HG03571 (cell line): ENCODE measurements at regions not wholly inside any gene's neighbourhood (a gene's known extent, or its start where the extent isn't known, plus 50 kb on each side); places are given as distances from the start of the nearest gene placed in this dataset.
A peak's percentile ranks its signal among the peaks of the same experiment; 100 is the strongest.
"Not testable (repeated sequence)": the region's sequence is repeated elsewhere in the genome, so short reads cannot be mapped to it uniquely, and the experiment has no call there.

ENCODE experiments used
- ATAC-seq: cut with Tn5 transposase; IDR thresholded peaks from one replicate; pipeline ENCODE4 v1.9.1; 2021; ENCODE audit not compliant: unreplicated experiment

DNA sequence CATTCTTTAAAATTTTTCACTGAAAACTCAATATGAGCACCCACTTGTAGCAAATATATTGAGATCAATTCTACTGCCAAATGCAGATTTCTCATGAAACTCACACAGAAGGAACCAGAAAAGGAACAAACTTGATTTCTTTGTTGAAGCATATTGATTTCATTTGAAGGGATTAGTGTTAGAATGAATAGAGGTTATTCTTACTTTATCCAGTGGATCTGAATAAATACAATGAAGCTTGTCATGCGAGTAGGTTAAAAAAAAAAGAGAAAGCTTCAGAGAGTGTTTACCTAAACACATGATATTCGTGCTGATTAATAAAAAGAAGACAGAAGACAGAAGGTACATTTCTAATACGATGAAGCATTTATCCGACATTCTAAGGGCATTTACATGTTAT lies 226.7 kb upstream of the ZSWIM2 start:
- no peak for ATAC-seq

DNA sequence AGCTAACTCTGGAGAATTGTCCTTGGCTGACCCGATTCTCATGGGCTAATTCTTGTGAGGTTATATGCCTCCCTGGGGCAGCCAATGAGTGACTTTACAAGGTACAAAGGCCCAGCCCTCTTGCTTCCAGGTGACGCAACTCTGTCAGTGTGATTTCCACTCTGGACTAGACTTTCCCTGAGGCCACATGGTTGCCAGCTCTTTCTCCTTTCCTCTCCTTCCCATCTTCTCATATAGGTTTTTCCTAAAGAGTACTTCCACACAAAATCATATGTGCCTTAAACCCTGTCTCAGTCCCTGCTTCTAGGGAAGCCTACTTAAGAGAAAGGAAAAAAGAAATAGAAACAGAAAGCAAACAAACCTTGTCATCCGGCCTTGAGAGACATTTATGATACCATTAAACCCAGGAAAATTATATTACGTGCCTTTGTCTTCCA lies 226.2 kb upstream of the ZSWIM2 start:
- no peak for ATAC-seq

DNA sequence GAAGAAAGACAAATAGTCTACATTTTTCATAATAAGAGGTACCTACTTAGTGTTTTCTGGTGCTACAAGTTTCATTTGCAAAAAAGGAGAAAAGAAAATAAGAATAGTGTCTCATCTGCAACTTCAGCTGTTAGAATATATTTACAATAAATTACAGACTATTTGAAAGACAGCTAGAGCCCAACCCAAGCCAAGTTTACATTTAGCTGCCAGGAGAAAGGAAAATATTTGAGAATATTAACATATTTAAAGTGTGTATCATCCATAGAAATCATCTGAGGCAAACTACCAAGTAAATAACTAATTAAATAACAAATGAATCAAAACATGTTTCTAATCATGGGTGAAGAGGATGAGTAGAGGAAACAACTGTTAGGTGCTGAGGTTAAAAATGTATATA lies 209.2 kb upstream of the ZSWIM2 start:
- no peak for ATAC-seq

DNA sequence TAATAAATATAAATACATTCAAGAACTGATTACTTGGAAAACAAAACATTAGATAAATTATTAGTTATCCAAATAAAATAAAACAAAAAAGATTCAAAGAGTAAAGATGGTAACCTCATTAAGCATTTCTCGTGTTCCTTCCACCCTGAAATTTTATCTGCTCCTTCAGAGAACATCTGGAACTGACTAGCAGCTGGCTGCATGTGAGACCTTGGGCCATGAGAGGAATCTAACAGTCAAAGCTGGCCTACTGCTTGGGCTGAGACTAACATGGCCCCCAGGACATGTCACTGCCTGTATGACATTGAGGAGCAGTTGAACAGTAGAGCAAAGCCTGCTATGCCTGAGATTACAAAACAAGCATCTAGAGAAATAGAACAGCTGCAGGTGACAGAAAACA lies 208.5 kb upstream of the ZSWIM2 start:
- ATAC-seq, result no peak

DNA sequence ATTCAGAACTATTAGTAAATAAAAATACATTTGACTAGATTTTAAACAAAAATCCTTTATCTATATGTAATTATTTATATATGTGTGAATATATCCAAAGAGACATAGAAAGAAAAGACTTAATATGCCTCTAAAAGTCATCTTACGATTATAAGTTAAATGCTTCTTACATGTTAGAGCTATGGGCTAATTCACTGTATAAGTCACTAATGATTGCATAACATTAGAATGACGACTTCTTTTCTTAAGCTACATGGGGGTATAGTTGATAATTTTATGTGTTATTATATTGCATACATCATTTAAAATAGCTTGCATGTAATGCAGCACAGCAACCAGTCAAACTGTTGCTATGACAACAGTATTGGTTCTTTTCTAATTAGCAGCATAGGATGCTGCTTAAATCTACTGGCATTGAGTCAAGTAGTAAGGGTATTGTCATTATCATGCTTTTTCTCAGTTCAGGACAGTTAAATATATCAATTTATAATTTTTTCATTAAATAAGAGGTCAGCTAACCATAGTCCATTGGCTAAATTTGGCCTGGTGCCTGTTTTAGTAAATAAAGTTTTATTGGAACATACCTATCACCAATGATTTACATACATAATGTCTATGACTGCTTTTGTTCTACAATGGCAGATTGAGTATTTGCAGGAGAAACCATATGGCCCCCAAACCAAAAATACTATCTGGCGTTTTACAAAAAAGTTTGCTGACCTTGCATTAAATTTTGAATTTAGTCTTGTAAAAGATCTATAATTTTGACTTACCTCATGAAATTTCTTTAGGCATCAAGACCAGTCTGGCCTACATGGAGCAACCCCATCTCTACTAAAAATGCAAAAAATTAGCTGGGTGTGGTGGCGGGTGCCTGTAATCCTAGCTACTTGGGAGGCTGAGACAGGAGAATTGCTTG lies 207.7 kb upstream of the ZSWIM2 start:
- no peak for ATAC-seq

DNA sequence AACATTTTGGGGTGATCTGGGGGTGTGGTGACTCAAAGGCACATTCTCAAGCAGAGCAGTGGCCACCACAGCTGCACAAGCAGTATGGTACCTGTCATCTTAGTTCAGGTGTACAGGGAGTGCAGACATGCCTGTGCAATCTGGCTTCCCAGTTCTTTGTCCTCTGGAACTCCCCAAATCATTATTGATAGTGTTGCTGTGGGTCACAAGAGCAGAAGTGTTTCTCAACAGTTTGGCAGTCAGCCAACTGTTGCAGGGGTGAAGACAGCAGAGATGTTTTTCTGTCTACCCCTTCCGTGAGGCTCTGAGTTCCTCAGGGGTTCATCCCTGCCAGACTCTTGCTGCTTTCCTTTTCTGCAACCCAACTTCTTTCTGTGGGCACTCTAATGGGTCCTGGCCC lies 206.5 kb upstream of the ZSWIM2 start:
- no peak for ATAC-seq

DNA sequence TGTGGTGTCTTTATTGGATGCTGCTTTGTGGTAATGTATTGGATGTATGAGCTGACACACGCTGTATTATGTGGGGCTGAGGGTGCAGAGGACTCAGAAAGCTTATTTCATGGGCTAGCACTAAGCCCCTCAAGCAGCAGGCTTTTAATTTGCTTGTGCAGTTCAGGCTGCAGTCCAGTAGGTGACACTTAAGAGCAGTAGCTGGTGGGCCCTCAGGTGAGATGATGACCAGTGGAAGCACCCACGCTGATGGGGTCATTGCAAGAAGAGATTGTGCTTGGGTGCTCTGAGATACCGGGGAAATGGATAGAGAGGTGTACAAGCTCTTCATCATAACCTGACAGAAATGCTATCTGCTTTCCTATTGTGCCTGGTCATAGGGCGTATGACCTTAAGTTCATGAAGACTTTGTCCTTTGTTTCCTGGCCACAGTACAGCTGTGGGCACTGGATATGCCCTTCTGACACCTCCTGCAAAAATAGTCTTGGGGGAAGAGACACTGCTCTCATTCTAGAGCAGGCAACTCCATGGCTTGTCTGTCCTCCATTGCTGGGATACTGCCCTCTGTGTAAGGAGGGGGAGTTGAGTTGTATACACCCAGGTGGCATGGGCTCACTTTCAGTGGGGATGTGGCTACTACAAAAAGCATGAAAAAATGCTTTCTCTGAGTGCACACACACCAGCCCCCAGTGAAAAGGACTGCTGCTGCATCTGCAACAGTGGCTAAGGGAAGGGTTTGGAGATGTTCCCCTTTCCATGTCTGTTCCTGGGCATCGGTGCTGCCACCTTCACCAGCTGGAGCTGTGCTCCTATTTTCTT lies 205.7 kb upstream of the ZSWIM2 start:
- no peak for ATAC-seq

DNA sequence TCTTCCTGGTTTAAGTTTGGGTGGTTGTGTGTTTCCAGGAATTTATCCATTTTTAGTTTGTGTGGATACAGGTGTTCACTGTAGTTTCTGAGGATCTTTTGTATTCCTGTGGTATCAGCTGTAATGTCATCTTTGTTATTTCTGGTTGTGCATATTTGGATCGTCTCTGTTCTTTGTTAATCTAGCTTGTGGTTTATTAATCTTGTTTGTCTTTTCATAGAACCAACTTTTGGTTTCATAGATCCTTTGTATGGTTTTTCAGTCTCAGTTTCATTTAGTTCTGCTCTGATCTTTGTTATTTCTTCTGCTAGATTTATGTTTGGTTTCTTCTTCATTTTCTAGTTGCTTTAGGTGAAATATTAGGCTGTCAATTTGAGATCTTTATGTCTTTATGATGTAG lies 202.4 kb upstream of the ZSWIM2 start:
- peak; percentile 78 for ATAC-seq

DNA sequence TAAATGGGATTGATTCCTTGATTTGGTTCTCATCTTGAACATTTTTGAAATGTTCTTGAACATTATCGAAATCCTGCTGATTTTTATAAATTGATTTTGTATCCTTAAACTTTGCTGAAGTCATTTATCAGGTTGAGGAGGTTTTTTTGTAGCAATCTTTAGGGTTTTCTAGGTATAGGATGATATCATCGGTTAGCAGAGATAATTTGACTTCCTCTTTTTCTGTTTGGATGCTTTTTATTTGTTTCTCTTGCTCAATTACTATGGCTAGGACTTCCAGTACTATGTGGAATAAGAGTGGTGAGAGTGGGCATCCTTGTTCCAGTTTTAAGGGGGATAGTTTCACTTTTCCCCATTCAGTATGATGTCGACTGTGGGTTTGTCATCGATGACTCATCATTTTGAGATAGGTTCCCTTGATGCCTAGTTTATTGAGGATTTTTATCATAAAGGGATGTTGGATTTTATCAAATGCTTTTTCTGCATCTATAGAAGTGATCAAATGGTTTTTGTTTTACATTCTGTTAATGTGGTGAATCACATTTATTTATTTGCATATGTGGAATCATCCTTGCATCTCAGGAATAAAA lies 201.5 kb upstream of the ZSWIM2 start:
- no peak for ATAC-seq

DNA sequence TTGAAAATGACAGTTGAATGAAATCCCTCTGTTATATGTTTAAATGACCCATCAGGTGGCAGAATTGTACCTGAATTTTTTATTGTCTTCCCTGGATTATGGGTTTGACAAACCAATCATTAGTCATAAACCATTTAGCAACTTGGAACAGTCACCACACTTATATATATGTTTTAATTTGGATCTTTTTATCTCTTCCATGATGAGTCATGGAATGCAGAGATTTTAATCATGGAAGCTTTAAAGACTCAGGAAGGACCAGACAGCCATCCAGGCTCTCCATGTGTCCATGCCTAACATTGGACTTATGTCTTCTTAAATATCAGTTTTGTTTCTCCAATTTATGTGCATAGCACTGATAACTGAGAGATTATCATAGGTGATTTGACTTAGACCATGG lies 188.3 kb upstream of the ZSWIM2 start:
- no peak for ATAC-seq

DNA sequence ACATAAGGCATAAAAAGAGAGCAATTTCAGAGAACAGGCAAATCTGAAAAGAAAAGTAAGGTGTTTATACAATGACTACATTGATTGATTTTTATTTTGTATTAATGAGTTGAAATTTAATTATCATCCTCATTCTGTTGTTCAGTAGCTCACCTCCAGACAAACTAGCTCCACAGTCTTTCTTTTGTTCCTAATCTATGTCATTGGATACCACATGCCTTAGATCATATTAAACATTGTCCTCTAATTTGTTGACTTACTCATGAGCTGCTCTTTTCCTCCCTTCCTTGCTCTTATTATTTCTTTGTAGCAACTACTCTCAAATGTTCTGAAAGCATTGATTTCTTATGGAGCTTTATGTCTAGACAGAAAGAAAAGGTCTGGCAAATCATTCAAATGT lies 185.5 kb upstream of the ZSWIM2 start:
- no peak for ATAC-seq

DNA sequence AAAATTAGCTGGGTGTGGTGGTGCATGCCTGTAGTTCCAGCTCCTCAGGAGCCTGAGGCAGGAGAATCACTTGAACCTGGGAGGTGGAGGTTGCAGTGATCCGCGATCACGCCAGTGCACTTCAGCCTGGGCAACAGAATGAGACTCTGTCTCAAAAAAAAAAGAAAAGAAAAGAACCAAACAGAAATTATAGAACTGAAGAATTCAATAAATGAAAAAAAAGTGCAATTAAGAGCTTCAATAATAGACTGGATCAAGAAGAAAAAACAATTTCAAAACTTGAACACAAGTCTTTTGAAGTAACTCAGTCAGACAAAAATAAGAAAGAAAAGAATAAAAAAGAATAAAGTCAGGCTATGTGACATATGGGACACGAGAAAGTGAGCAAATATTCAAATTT lies 175.8 kb upstream of the ZSWIM2 start:
- no peak for ATAC-seq

DNA sequence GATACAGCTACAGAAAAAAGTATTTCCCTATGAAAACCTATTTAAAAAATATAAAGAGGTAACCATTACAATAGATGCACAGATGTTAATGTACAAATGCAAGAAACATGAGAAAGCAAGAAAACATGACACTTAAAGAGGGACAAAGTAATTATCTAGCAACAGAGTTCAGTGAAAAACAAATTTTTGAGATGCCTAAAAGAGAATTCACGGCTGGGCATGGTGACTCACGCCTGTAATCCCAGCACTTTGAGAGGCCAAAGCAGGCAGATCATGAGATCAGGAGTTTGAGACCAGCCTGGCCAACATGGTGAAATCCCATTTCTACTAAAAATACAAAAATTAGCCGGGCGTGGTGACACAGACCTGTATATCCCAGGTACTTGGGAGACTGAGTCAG lies 175.0 kb upstream of the ZSWIM2 start:
- not testable (repeated sequence) for ATAC-seq

DNA sequence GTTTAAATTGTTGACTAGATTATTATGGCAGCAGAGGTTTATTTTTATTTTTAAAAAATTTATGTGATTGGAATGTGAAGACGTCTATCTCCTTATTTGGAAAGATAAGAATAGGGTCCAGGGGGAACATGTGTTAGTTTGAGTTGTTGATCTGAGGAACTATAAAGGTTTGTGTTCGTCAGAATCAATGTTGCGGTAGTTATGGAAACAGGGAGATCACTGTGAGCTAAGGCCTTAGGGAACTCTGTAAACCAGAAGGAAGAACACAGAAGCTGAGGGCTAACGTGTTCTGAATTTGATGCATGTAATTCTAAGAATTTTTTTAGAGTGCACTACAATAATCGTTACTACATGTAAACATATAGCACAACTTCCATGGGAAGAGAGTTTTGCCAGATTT lies 168.5 kb upstream of the ZSWIM2 start:
- no peak for ATAC-seq

DNA sequence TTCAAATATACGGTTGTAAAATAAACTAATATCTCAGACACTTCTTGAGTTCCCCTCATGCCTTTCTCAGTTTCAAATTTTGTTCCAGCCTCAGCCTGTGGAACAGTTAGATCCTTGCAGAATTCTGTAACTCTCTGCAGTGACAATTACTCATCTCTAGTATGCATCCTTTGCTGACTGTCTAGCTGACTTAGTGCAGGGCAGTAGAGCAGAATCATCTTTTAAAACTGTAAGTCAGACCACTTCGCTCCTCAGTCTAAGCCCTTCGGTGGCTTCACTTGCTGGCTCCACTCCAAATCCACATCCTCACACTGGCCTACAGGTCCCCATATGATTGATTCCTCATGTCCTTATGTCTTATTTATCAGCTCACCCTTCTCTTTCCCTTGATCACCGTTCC lies 164.1 kb upstream of the ZSWIM2 start:
- ATAC-seq, result no peak

DNA sequence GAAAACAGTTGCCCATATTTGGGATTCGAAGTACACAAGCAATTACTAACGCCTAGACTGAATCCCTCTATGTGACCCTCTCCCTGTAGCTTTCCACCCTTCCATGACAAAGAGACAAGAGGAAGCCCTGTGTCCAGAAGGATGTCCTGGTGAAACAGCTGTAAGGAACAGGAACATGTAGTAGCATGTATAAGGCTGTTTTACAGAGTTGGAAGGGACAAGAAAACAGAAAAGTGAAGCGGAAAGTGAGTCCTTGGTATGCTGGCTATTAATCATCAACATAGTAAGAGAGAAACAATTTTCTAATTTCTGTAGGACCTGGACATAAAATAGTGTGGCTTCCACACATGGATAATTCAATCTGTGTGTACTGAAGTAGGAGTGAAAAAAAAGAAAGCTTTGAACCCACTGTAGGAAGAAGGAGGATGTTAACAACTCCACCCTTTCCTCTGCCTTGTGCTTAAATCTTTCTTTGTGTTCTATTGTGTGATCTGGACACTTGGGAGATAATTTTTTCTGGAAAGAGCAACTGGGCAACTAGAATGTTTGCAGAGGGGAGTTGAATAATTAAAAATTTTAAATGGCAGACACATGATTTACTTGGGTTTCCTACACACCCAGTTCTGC lies 162.3 kb upstream of the ZSWIM2 start:
- ATAC-seq, result no peak

DNA sequence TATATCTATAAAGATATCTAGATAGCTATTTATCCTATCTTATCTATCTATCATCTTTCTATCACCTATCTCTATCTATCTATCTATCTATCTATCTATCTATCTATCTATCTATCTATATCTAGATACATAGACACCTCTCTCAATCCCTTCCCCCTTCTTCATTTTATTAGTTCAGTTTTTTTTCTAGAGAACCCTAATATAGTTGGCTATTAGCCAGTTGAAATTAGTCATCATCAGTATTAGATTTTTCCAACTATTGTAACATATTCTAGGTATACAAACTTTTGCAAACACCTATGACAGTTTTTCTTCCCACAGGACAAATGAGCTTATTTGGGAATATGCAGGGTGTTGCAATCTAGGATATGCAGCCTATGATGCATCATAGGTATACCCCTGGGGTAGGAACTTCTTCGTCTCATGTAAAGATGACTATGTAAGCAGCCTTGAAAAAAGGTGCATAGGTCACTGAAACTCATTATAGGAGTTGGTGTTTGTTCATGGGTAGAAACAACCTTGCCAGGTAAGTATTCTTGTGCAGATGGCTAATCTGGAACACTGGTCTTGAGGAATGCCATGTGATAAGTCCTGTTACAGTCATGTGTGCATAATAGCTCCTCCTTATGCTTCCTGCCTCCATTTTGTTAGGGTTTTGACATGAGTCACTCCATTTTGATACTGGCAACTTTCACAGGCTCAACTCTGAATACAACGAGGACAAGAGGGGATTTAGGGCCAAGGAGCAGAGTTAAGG lies 160.7 kb upstream of the ZSWIM2 start:
- no peak for ATAC-seq

DNA sequence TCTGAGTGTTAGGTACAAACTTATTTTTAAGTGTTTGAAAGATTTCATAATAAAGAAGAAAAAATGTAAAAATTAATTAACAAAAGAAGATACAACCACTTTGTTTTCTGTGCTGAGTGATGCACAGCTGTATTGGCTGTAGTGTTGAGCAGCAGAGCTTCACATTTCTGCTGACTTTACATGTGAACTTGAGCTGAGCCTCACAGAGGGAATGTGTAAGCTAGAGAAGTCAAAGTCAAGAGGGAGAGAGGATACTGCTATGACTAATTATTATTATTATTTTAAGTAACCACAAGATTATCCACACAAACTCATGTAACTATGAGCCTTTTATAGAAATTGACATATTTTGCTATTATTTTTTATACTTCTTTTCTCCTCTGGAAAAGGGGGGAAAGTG lies 159.1 kb upstream of the ZSWIM2 start:
- no peak for ATAC-seq

DNA sequence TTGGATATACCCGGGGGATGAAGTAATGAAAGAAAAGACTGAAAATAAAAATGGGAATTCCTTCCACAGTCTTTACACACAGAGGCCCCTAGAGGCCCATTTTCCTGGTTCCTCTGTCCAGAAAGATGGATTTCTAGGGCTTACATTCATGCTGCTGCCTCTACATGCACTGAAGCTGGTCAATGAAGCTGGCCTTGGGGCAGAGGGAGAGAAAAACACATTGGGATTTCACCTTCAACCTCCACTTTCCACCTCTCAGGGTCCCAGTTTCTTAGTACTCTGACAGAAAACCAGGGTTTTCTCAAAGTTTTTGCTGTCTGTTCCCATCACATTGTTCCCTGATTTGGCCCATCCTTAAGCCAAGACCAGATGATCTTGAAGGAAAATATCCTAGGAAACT lies 154.6 kb upstream of the ZSWIM2 start:
- no peak for ATAC-seq

DNA sequence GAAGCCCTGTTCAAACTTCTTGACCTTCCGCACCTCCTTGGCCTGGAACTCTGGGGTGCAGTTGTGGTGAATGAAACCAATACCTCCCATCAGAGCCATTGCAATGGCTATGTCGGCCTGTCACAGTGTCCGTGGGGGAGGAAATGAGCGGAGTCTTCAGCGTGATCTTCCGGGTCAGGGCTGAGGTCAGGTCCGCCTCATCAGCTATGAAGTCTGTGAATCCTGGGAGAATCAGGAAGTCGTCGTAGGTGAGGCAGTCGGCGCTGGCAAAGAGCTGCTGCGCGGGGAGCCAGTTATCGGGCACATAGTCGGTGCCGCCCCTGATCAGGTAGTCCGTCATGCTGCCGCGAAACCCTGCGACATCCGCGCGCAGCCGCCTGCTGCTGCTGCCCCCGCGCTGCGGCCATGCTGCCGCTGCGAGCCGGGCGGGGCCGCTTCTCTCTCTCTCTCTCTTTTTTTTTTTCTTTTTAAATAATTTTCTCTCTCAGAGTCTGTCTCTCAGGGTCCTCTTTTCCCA lies 154.1 kb upstream of the ZSWIM2 start:
- no peak for ATAC-seq
